H1 (cell line): ENCODE measurements at regions not wholly inside any gene's neighbourhood (a gene's known extent, or its start where the extent isn't known, plus 50 kb on each side); places are given as distances from the start of the nearest gene placed in this dataset.
"Not testable (repeated sequence)": the region's sequence is repeated elsewhere in the genome, so short reads cannot be mapped to it uniquely, and the experiment has no call there.

Experiments used
- CBX5 ChIP-seq: fragments of 300-800, 300-1000 bp; sonication (generic); IDR thresholded peaks from 2 replicates; pipeline ENCODE4 v1.7.1; 2016; ENCODE audit warnings: antibody characterized with exemption, low read length, low read depth
- SP1 ChIP-seq: IDR thresholded peaks from 2 replicates; pipeline ENCODE4 v1.6.1; 2011; ENCODE audit warnings: low read depth, low read length

DNA sequence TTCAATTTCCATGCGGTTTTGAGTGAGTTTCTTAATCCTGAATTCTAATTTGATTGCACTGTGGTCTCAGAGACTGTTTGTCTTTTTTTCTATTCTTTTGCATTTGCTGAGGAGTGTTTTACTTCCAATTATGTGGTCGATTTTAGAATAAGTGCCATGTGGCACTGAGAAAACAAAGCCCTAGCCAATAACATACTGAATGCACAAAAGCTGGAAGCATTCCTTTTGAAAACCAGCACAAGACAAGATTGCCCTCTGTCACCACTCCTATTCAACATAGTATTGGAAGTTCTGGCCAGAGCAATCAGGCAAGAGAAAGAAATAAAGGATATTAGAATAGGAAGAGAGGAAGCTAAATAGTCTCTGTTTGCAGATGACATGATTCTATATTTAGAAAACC lies 66.7 kb upstream of the SLITRK5 start:
- not testable (repeated sequence) for TF ChIP-seq SP1, CBX5
